ENCODE measurements at regions not wholly inside any gene's neighbourhood (a gene's known extent, or its start where the extent isn't known, plus 50 kb on each side); places are given as distances from the start of the nearest gene placed in this dataset.

DNA sequence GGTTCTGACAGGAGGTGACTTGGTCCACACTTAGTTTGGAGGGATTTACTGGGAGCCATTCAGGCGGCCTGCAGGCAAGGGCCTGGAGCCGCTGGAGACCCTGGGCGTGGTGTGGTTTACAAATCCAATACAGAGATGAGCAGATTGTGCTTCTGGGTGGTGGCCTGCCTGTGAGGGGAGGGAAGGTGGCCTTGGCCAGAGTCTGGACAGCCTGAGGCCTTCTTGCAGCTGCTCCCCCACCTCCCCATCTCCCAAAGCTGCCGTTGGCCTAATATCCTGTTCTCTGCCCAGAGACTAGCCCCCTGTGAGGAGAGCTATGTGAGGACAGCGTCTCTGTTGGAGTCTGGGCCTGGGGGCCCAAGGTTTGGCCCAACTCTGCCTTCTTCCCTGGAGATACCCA lies 163.9 kb upstream of the MAMLD1 start:
- TF ChIP-seq, protein P1, sequence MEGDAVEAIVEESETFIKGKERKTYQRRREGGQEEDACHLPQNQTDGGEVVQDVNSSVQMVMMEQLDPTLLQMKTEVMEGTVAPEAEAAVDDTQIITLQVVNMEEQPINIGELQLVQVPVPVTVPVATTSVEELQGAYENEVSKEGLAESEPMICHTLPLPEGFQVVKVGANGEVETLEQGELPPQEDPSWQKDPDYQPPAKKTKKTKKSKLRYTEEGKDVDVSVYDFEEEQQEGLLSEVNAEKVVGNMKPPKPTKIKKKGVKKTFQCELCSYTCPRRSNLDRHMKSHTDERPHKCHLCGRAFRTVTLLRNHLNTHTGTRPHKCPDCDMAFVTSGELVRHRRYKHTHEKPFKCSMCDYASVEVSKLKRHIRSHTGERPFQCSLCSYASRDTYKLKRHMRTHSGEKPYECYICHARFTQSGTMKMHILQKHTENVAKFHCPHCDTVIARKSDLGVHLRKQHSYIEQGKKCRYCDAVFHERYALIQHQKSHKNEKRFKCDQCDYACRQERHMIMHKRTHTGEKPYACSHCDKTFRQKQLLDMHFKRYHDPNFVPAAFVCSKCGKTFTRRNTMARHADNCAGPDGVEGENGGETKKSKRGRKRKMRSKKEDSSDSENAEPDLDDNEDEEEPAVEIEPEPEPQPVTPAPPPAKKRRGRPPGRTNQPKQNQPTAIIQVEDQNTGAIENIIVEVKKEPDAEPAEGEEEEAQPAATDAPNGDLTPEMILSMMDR (IDR thresholded peaks at IDR 0.05), result no peak
- TF ChIP-seq POLR2A (IDR thresholded peaks at IDR 0.05), result no peak
